Glomerular endothelial cell (primary cell): ENCODE measurements at regions not wholly inside any gene's neighbourhood (a gene's known extent, or its start where the extent isn't known, plus 50 kb on each side); places are given as distances from the start of the nearest gene placed in this dataset.

Experiments used
- DNase-seq: peaks from one replicate; pipeline ENCODE4 v3.0.0-alpha.2; 2011; ENCODE audit warnings: low read depth, low spot score; ENCODE audit errors: extremely low read depth

GRCh38 chr14:38777401-38777800 lies 325.6 kb downstream of the SEC23A start:
- DNase-seq: no peak

GRCh38 chr14:38775986-38776385 lies 327.0 kb downstream of the SEC23A start:
- no peak for DNase-seq

- no peak for DNase-seq
These were observed 328.9 kb downstream of the SEC23A start for GRCh38 chr14:38774162-38774561.

GRCh38 chr14:38770251-38770650 lies 332.8 kb downstream of the SEC23A start:
- DNase-seq: no peak

GRCh38 chr14:38762845-38763244 lies 340.2 kb downstream of the SEC23A start:
- DNase-seq: no peak

GRCh38 chr14:38762426-38762825 lies 340.6 kb downstream of the SEC23A start:
- DNase-seq: no peak

GRCh38 chr14:38761033-38761432 lies 342.0 kb downstream of the SEC23A start:
- DNase-seq: no peak

GRCh38 chr14:38758661-38759060 lies 344.4 kb downstream of the SEC23A start:
- DNase-seq: no peak

GRCh38 chr14:38755036-38755435 lies 348.0 kb downstream of the SEC23A start:
- no peak for DNase-seq

GRCh38 chr14:38752750-38753149 lies 350.3 kb downstream of the SEC23A start:
- DNase-seq: no peak

- no peak for DNase-seq
These were observed 350.7 kb downstream of the SEC23A start for GRCh38 chr14:38752341-38752740.

- no peak for DNase-seq
These were observed 351.6 kb downstream of the SEC23A start for GRCh38 chr14:38751459-38751858.

- DNase-seq: no peak
These were observed 353.1 kb downstream of the SEC23A start for GRCh38 chr14:38749936-38750335.

GRCh38 chr14:38745861-38746260 lies 357.2 kb downstream of the SEC23A start:
- no peak for DNase-seq

- no peak for DNase-seq
These were observed 359.0 kb downstream of the SEC23A start for GRCh38 chr14:38743966-38744584.

GRCh38 chr14:38737686-38738407 lies 365.2 kb downstream of the SEC23A start:
- DNase-seq: no peak

GRCh38 chr14:38735005-38735404 lies 368.0 kb downstream of the SEC23A start:
- no peak for DNase-seq

- DNase-seq: no peak
These were observed 371.1 kb downstream of the SEC23A start for GRCh38 chr14:38731962-38732361.

- no peak for DNase-seq
These were observed 372.6 kb downstream of the SEC23A start for GRCh38 chr14:38730420-38730819.

- no peak for DNase-seq
These were observed 375.3 kb downstream of the SEC23A start for GRCh38 chr14:38727731-38728130.

- no peak for DNase-seq
These were observed 378.4 kb downstream of the SEC23A start for GRCh38 chr14:38724621-38725020.

- DNase-seq: no peak
These were observed 379.1 kb downstream of the SEC23A start for GRCh38 chr14:38723959-38724358.

GRCh38 chr14:38723277-38723676 lies 379.8 kb downstream of the SEC23A start:
- no peak for DNase-seq
